ENCODE measurements at regions not wholly inside any gene's neighbourhood (a gene's known extent, or its start where the extent isn't known, plus 50 kb on each side); places are given as distances from the start of the nearest gene placed in this dataset.

DNA sequence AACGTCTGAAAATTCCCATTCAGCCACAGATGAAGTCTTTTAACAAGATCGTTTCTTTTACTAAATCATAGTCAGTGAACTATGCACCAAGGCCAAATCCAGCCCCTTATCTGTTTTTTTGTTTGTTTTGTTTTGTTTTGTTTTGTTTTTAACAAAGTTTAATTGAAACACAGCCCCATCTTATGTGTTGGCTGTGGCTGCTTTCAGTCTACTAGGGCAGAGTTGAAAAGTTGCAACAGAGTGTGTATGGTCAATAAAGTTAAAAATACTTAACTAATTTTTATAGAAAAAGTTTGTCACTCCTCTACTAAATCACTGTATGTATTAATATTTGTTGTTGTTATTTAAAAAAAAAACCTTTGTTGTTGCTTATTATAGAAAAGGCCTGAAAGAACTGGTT lies 137.1 kb downstream of the CAAP1 start:
- TF ChIP-seq CTCF (IDR thresholded peaks at IDR 0.05) (no peak), POLR2A (IDR thresholded peaks at IDR 0.05) (no peak)

Data from testis (tissue), 2 donors.